ENCODE measurements at regions not wholly inside any gene's neighbourhood (a gene's known extent, or its start where the extent isn't known, plus 50 kb on each side); places are given as distances from the start of the nearest gene placed in this dataset.
"Not testable (repeated sequence)": the region's sequence is repeated elsewhere in the genome, so short reads cannot be mapped to it uniquely, and the experiment has no call there.

GRCh38 chr7:109890622-109891021 is 1200.3 kb upstream of the LRRN3 start:
- 15 to 18% methylated on average over 1 of the region's 1 CpG for WGBS, 2 donors
- Histone ChIP-seq H3K27ac (no peak overlapping the region), H3K36me3 (replicated peaks in 1 of 2; ENCODE audit: insufficient read depth in 1 of 2, low read depth in 2 of 2) (no peaks in the 10 kb centered on the region), H3K4me3 (no peak overlapping the region), H3K4me1 (peaks cover 7% of the 10 kb centered on the region), H3K27me3 (no peaks in the 10 kb centered on the region), H3K9me3 (no peaks in the 10 kb centered on the region)
- intact Hi-C loops (cut with DNase I): no loop called here
- ATAC-seq: no peak
- TF ChIP-seq, protein P1, sequence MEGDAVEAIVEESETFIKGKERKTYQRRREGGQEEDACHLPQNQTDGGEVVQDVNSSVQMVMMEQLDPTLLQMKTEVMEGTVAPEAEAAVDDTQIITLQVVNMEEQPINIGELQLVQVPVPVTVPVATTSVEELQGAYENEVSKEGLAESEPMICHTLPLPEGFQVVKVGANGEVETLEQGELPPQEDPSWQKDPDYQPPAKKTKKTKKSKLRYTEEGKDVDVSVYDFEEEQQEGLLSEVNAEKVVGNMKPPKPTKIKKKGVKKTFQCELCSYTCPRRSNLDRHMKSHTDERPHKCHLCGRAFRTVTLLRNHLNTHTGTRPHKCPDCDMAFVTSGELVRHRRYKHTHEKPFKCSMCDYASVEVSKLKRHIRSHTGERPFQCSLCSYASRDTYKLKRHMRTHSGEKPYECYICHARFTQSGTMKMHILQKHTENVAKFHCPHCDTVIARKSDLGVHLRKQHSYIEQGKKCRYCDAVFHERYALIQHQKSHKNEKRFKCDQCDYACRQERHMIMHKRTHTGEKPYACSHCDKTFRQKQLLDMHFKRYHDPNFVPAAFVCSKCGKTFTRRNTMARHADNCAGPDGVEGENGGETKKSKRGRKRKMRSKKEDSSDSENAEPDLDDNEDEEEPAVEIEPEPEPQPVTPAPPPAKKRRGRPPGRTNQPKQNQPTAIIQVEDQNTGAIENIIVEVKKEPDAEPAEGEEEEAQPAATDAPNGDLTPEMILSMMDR (IDR thresholded peaks at IDR 0.05): no peak
- no peak for TF ChIP-seq POLR2A (IDR thresholded peaks at IDR 0.05)
- no peak for DNase-seq

DNA sequence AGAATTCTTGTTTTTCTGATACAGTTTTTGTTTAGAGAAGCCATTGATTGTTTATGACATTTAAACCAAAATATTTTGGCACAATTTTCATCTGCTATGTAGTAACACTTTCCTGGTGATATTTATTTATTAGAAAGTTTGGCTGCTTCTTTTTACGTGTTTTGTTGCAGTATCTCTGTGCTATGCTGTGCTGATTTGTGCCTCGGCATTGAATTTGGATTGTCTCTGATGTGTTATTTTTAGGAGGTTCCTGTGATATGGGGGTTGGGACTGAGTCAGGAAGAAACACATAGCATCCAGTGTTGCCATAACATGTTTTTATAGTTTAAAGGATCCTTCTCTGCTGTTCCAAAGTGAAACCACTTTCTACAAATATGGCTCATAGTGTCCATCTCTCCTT is 1197.7 kb upstream of the LRRN3 start:
- DNase-seq (no peak), ATAC-seq (no peak)
- WGBS, 2 donors: 68 to 71% methylated on average over 2 of the region's 2 CpGs
- intact Hi-C loops (cut with DNase I): no loop called here
- Histone ChIP-seq H3K36me3 (replicated peaks in 1 of 2; ENCODE audit: insufficient read depth in 1 of 2, low read depth in 2 of 2) (no peaks in the 10 kb centered on the region), H3K27ac (no peak overlapping the region), H3K27me3 (no peaks in the 10 kb centered on the region), H3K4me3 (no peak overlapping the region), H3K9me3 (no peaks in the 10 kb centered on the region), H3K4me1 (peaks cover 8% of the 10 kb centered on the region)
- TF ChIP-seq POLR2A (IDR thresholded peaks at IDR 0.05): no peak

GRCh38 chr7:109895536-109895935 is 1195.4 kb upstream of the LRRN3 start:
- no peak overlapping the region for H3K4me3 ChIP-seq
- intact Hi-C loops (cut with DNase I): no loop called here
- no peaks in the 10 kb centered on the region for H3K36me3 ChIP-seq (replicated peaks in 1 of 2; ENCODE audit: insufficient read depth in 1 of 2, low read depth in 2 of 2)
- no peaks in the 10 kb centered on the region for H3K9me3 ChIP-seq
- WGBS, 2 donors: 47 to 53% methylated on average over 3 of the region's 3 CpGs
- no peak overlapping the region for H3K27ac ChIP-seq
- no peaks in the 10 kb centered on the region for H3K27me3 ChIP-seq
- DNase-seq (no peak), ATAC-seq (no peak)
- peaks cover 8% of the 10 kb centered on the region for H3K4me1 ChIP-seq
- TF ChIP-seq, protein P1 (IDR thresholded peaks at IDR 0.05): no peak
- no peak for TF ChIP-seq POLR2A (IDR thresholded peaks at IDR 0.05)

DNA sequence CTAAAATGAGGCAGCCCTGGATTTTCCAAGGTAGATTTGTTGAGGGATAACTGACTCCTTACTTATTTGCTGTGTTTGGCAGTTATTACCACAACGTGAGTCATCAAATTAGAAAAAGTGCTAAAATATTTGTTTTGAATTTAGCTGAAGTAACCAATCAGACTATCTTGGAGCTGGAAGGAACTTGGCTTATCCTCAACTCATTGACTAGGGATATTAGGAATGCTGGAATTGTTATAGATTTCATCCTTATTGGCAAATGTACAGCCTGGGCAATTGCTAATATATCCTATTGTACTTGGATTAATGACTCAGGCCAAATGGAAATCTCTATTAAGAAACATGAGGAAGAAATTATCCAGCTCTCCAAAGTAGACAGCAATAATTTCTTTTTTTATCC is 1189.0 kb upstream of the LRRN3 start:
- Histone ChIP-seq H3K27me3 (no peaks in the 10 kb centered on the region), H3K9me3 (no peaks in the 10 kb centered on the region), H3K4me1 (no peaks in the 10 kb centered on the region), H3K27ac (no peak overlapping the region), H3K4me3 (no peak overlapping the region), H3K36me3 (replicated peaks in 1 of 2; ENCODE audit: insufficient read depth in 1 of 2, low read depth in 2 of 2) (no peaks in the 10 kb centered on the region)
- TF ChIP-seq POLR2A (IDR thresholded peaks at IDR 0.05): no peak
- TF ChIP-seq, protein P1 (IDR thresholded peaks at IDR 0.05): no peak
- WGBS, 2 donors: 53 to 54% methylated on average over 1 of the region's 1 CpG
- DNase-seq (no peak), ATAC-seq (no peak)
- intact Hi-C loops (cut with DNase I): no loop called here

DNA sequence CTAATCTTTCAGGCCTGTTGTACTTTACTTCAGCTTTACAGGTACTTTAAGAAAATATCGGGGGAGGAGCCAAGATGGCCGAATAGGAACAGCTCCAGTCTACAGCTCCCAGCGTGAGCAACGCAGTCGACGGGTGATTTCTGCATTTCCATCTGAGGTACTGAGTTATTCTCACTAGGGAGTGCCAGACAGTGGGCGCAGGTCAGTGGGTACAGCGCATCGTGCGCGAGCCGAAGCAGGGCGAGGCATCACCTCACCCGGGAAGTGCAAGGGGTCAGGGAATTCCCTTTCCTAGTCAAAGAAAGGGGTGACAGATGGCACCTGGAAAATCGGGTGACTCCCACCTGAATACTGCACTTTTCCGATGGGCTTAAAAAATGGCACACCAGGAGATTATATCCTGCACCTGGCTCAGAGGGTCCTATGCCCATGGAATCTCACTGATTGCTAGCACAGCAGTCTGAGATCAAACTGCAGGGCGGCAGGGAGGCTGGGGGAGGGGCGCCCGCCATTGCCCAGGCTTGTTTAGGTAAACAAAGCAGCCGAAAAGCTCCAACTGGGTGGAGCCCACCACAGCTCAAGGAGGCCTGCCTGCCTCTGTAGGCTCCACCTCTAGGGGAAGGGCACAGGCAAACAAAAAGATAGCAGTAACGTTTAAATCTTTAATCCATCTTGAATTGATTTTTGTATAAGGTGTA is 1185.4 kb upstream of the LRRN3 start:
- H3K4me1 ChIP-seq; H3K27me3 ChIP-seq; ATAC-seq; intact Hi-C loops (cut with DNase I); H3K9me3 ChIP-seq; DNase-seq; H3K27ac ChIP-seq; H3K36me3 ChIP-seq (replicated peaks in 1 of 2; ENCODE audit: insufficient read depth in 1 of 2, low read depth in 2 of 2); H3K4me3 ChIP-seq: not testable (repeated sequence)
- WGBS, 2 donors: 81 to 87% methylated on average over 20 to 21 of the region's 21 CpGs

- no peak for TF ChIP-seq POLR2A (IDR thresholded peaks at IDR 0.05)
- TF ChIP-seq, protein P1 (IDR thresholded peaks at IDR 0.05): no peak
- H3K36me3 ChIP-seq (replicated peaks in 1 of 2; ENCODE audit: insufficient read depth in 1 of 2, low read depth in 2 of 2): no peaks in the 10 kb centered on the region
- H3K9me3 ChIP-seq: no peaks in the 10 kb centered on the region
- H3K4me1 ChIP-seq: no peaks in the 10 kb centered on the region
- DNase-seq (no peak), ATAC-seq (no peak)
- intact Hi-C loops (cut with DNase I): no loop called here
- no peak overlapping the region for H3K4me3 ChIP-seq
- 76 to 84% methylated on average over 3 of the region's 3 CpGs for WGBS, 2 donors
- H3K27ac ChIP-seq: no peak overlapping the region
- no peaks in the 10 kb centered on the region for H3K27me3 ChIP-seq
These were observed 1175.3 kb upstream of the LRRN3 start for GRCh38 chr7:109915670-109916069.

Data from body of pancreas (tissue), 4 donors.